Fibroblast of skin of back (primary cell): ENCODE measurements at regions not wholly inside any gene's neighbourhood (a gene's known extent, or its start where the extent isn't known, plus 50 kb on each side); places are given as distances from the start of the nearest gene placed in this dataset.

ENCODE experiments used
- DNase-seq: peaks from one replicate; pipeline ENCODE4 v3.0.0-alpha.2; 2013

DNA sequence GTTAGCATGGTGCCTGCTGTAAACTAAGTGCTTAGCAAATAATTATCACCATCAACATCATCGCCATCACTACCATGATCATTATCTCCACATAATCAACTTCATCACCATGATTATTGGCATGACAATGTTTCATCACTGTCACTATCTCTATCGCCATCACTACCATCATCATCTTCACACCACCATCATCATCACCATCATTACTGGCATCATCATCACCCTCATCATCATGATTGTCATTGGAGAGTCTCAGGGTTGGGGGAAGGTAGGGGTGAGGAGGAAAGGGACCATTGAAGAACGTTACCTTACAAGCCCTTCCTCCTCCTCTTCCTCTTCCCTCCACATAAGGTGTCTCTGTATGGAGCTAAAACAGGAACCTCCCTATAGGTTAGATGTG lies 54.9 kb upstream of the GPR26 start:
- no peak for DNase-seq

DNA sequence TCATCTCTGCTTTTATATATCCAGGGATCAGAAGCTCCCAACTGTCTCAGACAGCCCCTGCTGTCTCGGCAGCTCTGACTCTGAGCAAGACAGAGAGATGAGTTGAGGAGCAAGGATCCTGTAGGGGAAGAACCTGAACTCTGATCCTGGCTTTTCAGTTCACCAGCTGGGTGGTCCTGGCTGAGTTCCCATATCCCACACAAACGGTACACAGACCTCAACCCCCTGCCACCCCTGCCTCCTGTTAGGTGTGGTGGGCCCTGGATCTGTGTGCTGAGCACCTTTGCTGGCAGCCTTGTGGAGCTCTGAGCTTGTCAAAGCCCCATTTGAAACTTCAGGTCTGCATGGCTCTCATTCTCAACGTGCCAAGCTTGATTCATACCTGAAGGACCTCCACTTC lies 54.3 kb upstream of the GPR26 start:
- DNase-seq: no peak

DNA sequence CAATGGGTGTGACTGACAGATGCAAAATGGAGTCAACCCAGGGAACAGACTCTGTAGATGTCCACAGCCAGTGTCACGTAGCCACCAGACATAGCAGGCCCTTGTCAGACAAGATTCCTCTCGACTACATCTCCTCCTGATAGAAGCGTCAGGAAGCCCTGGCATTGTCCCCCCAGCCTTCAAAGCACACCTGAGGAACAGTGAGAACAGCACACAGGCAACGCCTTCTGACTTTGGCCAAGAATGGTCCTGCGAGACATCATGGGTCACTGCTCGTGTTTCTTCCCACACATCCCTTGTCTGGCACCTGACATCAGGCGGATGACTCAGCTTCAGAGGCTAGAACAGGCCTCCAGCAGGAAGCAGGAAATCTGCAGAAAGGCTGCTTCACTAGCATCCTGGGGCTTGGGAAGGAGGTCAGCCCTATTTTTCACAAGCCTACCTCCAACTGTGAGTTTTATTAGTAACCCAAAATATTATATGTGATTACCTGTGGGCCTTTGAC lies 52.8 kb upstream of the GPR26 start:
- no peak for DNase-seq

DNA sequence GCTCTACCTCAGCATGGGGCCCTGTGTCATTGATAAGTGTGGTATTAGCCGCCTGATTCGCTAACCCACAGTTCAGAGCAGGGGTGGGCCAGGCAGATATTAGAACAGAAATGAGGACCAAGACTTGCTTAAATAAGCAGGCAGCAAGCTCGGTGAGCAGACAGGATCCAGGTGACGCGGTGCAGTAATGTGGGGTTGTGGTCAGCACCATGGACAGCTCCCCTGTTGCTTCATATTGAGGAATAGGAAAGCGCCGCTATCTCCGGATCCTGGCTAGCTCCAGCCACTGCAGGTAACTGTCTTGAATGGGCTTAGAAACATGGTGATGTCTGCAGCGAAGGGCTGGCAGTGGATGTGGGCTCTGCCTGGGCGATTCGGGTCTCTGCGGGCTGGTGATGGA lies 51.3 kb upstream of the GPR26 start:
- peak; percentile 44 for DNase-seq
